ENCODE measurements at regions not wholly inside any gene's neighbourhood (a gene's known extent, or its start where the extent isn't known, plus 50 kb on each side); places are given as distances from the start of the nearest gene placed in this dataset.

GRCh38 chr6:166046982-166047381, 120.7 kb downstream of the TBXT start:
- DNase-seq (ENCODE audit: low spot score), result no peak

- no peak for DNase-seq (ENCODE audit: low spot score)
These were observed 121.4 kb downstream of the TBXT start for GRCh38 chr6:166046226-166046625.

- no peak for DNase-seq (ENCODE audit: low spot score)
These were observed 121.8 kb downstream of the TBXT start for GRCh38 chr6:166045860-166046200.

GRCh38 chr6:166045173-166045859, 122.3 kb downstream of the TBXT start:
- DNase-seq (ENCODE audit: low spot score), result no peak

GRCh38 chr6:166041277-166041676, 126.4 kb downstream of the TBXT start:
- DNase-seq (ENCODE audit: low spot score), result no peak

GRCh38 chr6:166040292-166040691, 127.4 kb downstream of the TBXT start:
- no peak for DNase-seq (ENCODE audit: low spot score)

GRCh38 chr6:166036316-166037095, 131.1 kb downstream of the TBXT start:
- no peak for DNase-seq (ENCODE audit: low spot score)

GRCh38 chr6:166032366-166033200, 135.1 kb downstream of the TBXT start:
- DNase-seq (ENCODE audit: low spot score), result no peak

GRCh38 chr6:166031275-166031674, 136.4 kb downstream of the TBXT start:
- DNase-seq (ENCODE audit: low spot score), result no peak

GRCh38 chr6:166029506-166029905, 138.1 kb downstream of the TBXT start:
- no peak for DNase-seq (ENCODE audit: low spot score)

GRCh38 chr6:166027761-166028160, 139.9 kb downstream of the TBXT start:
- no peak for DNase-seq (ENCODE audit: low spot score)

- DNase-seq (ENCODE audit: low spot score), result no peak
These were observed 141.0 kb downstream of the TBXT start for GRCh38 chr6:166026586-166027126.

- DNase-seq (ENCODE audit: low spot score), result no peak
These were observed 142.3 kb downstream of the TBXT start for GRCh38 chr6:166025149-166025898.

GRCh38 chr6:166024252-166024651, 143.4 kb downstream of the TBXT start:
- DNase-seq (ENCODE audit: low spot score), result no peak

GRCh38 chr6:166023273-166023989, 144.2 kb downstream of the TBXT start:
- DNase-seq (ENCODE audit: low spot score), result no peak

- no peak for DNase-seq (ENCODE audit: low spot score)
These were observed 146.2 kb downstream of the TBXT start for GRCh38 chr6:166021429-166021828.

GRCh38 chr6:166019214-166019613, 148.4 kb downstream of the TBXT start:
- DNase-seq (ENCODE audit: low spot score), result no peak

GRCh38 chr6:166017032-166017635, 150.5 kb downstream of the TBXT start:
- DNase-seq (ENCODE audit: low spot score), result no peak

- DNase-seq (ENCODE audit: low spot score), result no peak
These were observed 152.7 kb downstream of the TBXT start for GRCh38 chr6:166014966-166015365.

GRCh38 chr6:166010136-166010960, 157.3 kb downstream of the TBXT start:
- DNase-seq (ENCODE audit: low spot score), result no peak

All from hematopoietic multipotent progenitor cell treated with erythropoietin and hydrocortisone succinate and interleukin-3 and kit ligand, for 17 days (in vitro differentiated cells).